ENCODE measurements at regions not wholly inside any gene's neighbourhood (a gene's known extent, or its start where the extent isn't known, plus 50 kb on each side); places are given as distances from the start of the nearest gene placed in this dataset.
A peak's percentile ranks its signal among the peaks of the same experiment; 100 is the strongest.

- TF ChIP-seq LRRFIP1 (CRISPR knock-in tag; conservative IDR thresholded peaks at IDR 0.05): no peak
- no peak for TF ChIP-seq IRF2 (CRISPR knock-in tag; IDR thresholded peaks at IDR 0.05)
- TF ChIP-seq ZNF670 (CRISPR knock-in tag; IDR thresholded peaks at IDR 0.05; ENCODE audit: borderline replicate concordance): peak; percentile 63; the same call in 1 of the 2 replicates
- TF ChIP-seq PLRG1 (conservative IDR thresholded peaks at IDR 0.05): no peak
- TF ChIP-seq JUN (CRISPR knock-in tag; IDR thresholded peaks at IDR 0.05): peak; percentile 86
- peak; percentile 16; the same call in 1 of the 2 replicates for TF ChIP-seq RXRB (CRISPR knock-in tag; IDR thresholded peaks at IDR 0.05; ENCODE audit: borderline replicate concordance)
- TF ChIP-seq ARID5B (CRISPR knock-in tag; IDR thresholded peaks at IDR 0.05): peak; percentile 81
- no peak for TF ChIP-seq ZNF335 (CRISPR knock-in tag; IDR thresholded peaks at IDR 0.05)
- no peak for TF ChIP-seq ZBTB10 (CRISPR knock-in tag; IDR thresholded peaks at IDR 0.05; ENCODE audit: borderline replicate concordance)
- TF ChIP-seq DRAP1 (CRISPR knock-in tag; IDR thresholded peaks at IDR 0.05): 0 out of 2 replicates have a peak, but pooled peaks have one; percentile 18
- TF ChIP-seq PPARG (CRISPR knock-in tag; conservative IDR thresholded peaks at IDR 0.05): peak; percentile 48; the same call in 1 of the 2 replicates
- 0 out of 2 replicates have a peak, but pooled peaks have one; percentile 15 for TF ChIP-seq PATZ1 (CRISPR knock-in tag; IDR thresholded peaks at IDR 0.05)
- peak; percentile 29; the same call in 1 of the 2 replicates for TF ChIP-seq CREM (IDR thresholded peaks at IDR 0.05)
- TF ChIP-seq CREM (CRISPR knock-in tag; IDR thresholded peaks at IDR 0.05): no peak
- TF ChIP-seq JUNB (CRISPR knock-in tag; IDR thresholded peaks at IDR 0.05; ENCODE audit: borderline replicate concordance): peak; percentile 97
- TF ChIP-seq RCOR2 (CRISPR knock-in tag; IDR thresholded peaks at IDR 0.05): peak; percentile 79
- peak; percentile 76 for TF ChIP-seq ZNF629 (CRISPR knock-in tag; conservative IDR thresholded peaks at IDR 0.05)
- TF ChIP-seq GATAD2A (CRISPR knock-in tag; IDR thresholded peaks at IDR 0.05): peak; percentile 85
These were observed 284.7 kb upstream of the STT3B start (continued) for GRCh38 chr3:31247850-31248562.

Measured in HepG2 (cell line).